ENCODE measurements at regions not wholly inside any gene's neighbourhood (a gene's known extent, or its start where the extent isn't known, plus 50 kb on each side); places are given as distances from the start of the nearest gene placed in this dataset.

GRCh38 chr16:86653285-86654006 lies 75.1 kb downstream of the FOXL1 start:
- Mint-ChIP-seq H3K27me3 (peaks cover 9% of the 10 kb centered on the region), H3K36me3 (no peaks in the 10 kb centered on the region), H3K27ac (no peak overlapping the region), H3K9me3 (ENCODE audit: low read depth) (no peaks in the 10 kb centered on the region), H3K4me3 (no peak overlapping the region), H3K4me1 (ENCODE audit: low read depth) (no peaks in the 10 kb centered on the region)

GRCh38 chr16:86657972-86658371 lies 79.6 kb downstream of the FOXL1 start:
- Mint-ChIP-seq H3K36me3 (no peaks in the 10 kb centered on the region), H3K4me1 (ENCODE audit: low read depth) (no peaks in the 10 kb centered on the region), H3K4me3 (no peak overlapping the region), H3K27ac (no peak overlapping the region), H3K27me3 (peaks cover 11% of the 10 kb centered on the region), H3K9me3 (ENCODE audit: low read depth) (no peaks in the 10 kb centered on the region)

- Mint-ChIP-seq H3K4me3 (no peak overlapping the region), H3K27me3 (peaks cover 11% of the 10 kb centered on the region), H3K36me3 (no peaks in the 10 kb centered on the region), H3K27ac (no peak overlapping the region), H3K4me1 (ENCODE audit: low read depth) (peaks cover 17% of the 10 kb centered on the region), H3K9me3 (ENCODE audit: low read depth) (peaks cover 6% of the 10 kb centered on the region)
Measured at GRCh38 chr16:86660623-86661022, 82.3 kb downstream of the FOXL1 start.

DNA sequence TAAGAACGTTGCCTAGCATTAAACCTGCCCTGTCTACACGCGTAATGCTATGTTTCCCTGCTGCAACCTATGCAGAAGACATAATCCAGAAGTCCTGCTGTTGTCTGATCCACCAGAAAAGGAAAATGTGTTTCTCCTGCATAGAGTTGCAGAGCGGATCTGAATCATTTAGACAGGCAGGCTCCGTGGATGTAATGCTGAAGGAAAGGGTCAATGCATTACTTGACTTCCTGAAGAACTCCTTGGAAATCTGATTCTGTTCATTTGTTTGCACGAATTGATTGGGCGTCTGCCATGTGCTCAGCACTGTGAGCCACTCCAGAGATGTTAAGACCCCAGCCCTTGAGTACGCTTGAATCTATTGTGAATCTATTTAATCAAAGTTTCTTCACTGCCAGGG lies 83.4 kb downstream of the FOXL1 start:
- H3K27ac Mint-ChIP-seq, result no peak overlapping the region
- no peak overlapping the region for H3K4me3 Mint-ChIP-seq
- H3K36me3 Mint-ChIP-seq, result no peaks in the 10 kb centered on the region
- H3K4me1 Mint-ChIP-seq (ENCODE audit: low read depth), result peaks cover 17% of the 10 kb centered on the region
- H3K9me3 Mint-ChIP-seq (ENCODE audit: low read depth), result peaks cover 6% of the 10 kb centered on the region
- H3K27me3 Mint-ChIP-seq, result peaks cover 8% of the 10 kb centered on the region

DNA sequence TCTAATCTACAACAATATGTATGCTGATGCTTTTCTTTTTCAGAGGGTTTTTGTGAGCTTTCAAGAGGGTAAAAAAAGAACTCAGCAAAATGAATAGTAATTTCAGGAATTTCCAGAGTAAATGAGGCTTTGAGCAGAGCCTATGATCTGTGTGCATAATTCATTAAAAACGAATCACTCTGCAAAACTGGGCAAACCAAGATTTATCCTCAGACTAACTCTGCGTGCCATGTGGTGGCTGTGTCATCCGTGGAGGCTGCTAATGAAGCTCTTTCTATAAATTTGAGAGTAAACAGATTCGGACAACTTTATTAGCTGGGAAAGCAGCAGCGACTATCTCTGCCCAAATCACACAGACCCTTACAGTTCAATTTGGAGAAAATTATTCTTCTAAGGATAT lies 83.8 kb downstream of the FOXL1 start:
- H3K4me3 Mint-ChIP-seq, result no peak overlapping the region
- H3K36me3 Mint-ChIP-seq, result no peaks in the 10 kb centered on the region
- no peak overlapping the region for H3K27ac Mint-ChIP-seq
- peaks cover 7% of the 10 kb centered on the region for H3K27me3 Mint-ChIP-seq
- peaks cover 6% of the 10 kb centered on the region for H3K9me3 Mint-ChIP-seq (ENCODE audit: low read depth)
- peaks cover 17% of the 10 kb centered on the region for H3K4me1 Mint-ChIP-seq (ENCODE audit: low read depth)

- H3K9me3 Mint-ChIP-seq (ENCODE audit: low read depth), result peaks cover 6% of the 10 kb centered on the region
Measured at GRCh38 chr16:86662740-86663139, 84.4 kb downstream of the FOXL1 start.

GRCh38 chr16:86663685-86664521 lies 85.6 kb downstream of the FOXL1 start:
- peak overlapping the region; percentile 69 for H3K4me3 Mint-ChIP-seq
- peak overlapping the region; percentile 85 for H3K27ac Mint-ChIP-seq

More at GRCh38 chr16:86662740-86663139, 84.4 kb downstream of the FOXL1 start:
- Mint-ChIP-seq H3K27me3 (peaks cover 8% of the 10 kb centered on the region), H3K36me3 (no peaks in the 10 kb centered on the region), H3K4me1 (ENCODE audit: low read depth) (peaks cover 17% of the 10 kb centered on the region), H3K4me3 (no peak overlapping the region), H3K27ac (no peak overlapping the region)

GRCh38 chr16:86664522-86665318 lies 86.4 kb downstream of the FOXL1 start:
- H3K36me3 Mint-ChIP-seq, result no peaks in the 10 kb centered on the region
- peaks cover 17% of the 10 kb centered on the region for H3K4me1 Mint-ChIP-seq (ENCODE audit: low read depth)
- H3K27me3 Mint-ChIP-seq, result peaks cover 8% of the 10 kb centered on the region
- H3K27ac Mint-ChIP-seq, result peak overlapping the region; percentile 85
- H3K4me3 Mint-ChIP-seq, result peak overlapping the region; percentile 69
- peaks cover 6% of the 10 kb centered on the region for H3K9me3 Mint-ChIP-seq (ENCODE audit: low read depth)

More at GRCh38 chr16:86663685-86664521, 85.6 kb downstream of the FOXL1 start:
- no peaks in the 10 kb centered on the region for H3K36me3 Mint-ChIP-seq
- H3K9me3 Mint-ChIP-seq (ENCODE audit: low read depth), result peaks cover 6% of the 10 kb centered on the region
- peaks cover 6% of the 10 kb centered on the region for H3K27me3 Mint-ChIP-seq
- H3K4me1 Mint-ChIP-seq (ENCODE audit: low read depth), result peaks cover 17% of the 10 kb centered on the region

GRCh38 chr16:86665319-86665675 lies 86.9 kb downstream of the FOXL1 start:
- no peak overlapping the region for H3K4me3 Mint-ChIP-seq
- peaks cover 10% of the 10 kb centered on the region for H3K27me3 Mint-ChIP-seq
- peaks cover 6% of the 10 kb centered on the region for H3K9me3 Mint-ChIP-seq (ENCODE audit: low read depth)
- H3K4me1 Mint-ChIP-seq (ENCODE audit: low read depth), result peaks cover 17% of the 10 kb centered on the region
- H3K36me3 Mint-ChIP-seq, result no peaks in the 10 kb centered on the region
- no peak overlapping the region for H3K27ac Mint-ChIP-seq

- H3K9me3 Mint-ChIP-seq (ENCODE audit: low read depth), result peaks cover 6% of the 10 kb centered on the region
- no peak overlapping the region for H3K27ac Mint-ChIP-seq
Measured at GRCh38 chr16:86665929-86666328, 87.6 kb downstream of the FOXL1 start.

GRCh38 chr16:86667035-86667434 lies 88.7 kb downstream of the FOXL1 start:
- no peaks in the 10 kb centered on the region for H3K36me3 Mint-ChIP-seq
- no peak overlapping the region for H3K27ac Mint-ChIP-seq
- peaks cover 17% of the 10 kb centered on the region for H3K4me1 Mint-ChIP-seq (ENCODE audit: low read depth)
- no peak overlapping the region for H3K4me3 Mint-ChIP-seq
- H3K27me3 Mint-ChIP-seq, result peaks cover 5% of the 10 kb centered on the region
- peaks cover 6% of the 10 kb centered on the region for H3K9me3 Mint-ChIP-seq (ENCODE audit: low read depth)

More at GRCh38 chr16:86665929-86666328, 87.6 kb downstream of the FOXL1 start:
- Mint-ChIP-seq H3K36me3 (no peaks in the 10 kb centered on the region), H3K4me3 (no peak overlapping the region), H3K4me1 (ENCODE audit: low read depth) (peaks cover 17% of the 10 kb centered on the region), H3K27me3 (peaks cover 8% of the 10 kb centered on the region)

DNA sequence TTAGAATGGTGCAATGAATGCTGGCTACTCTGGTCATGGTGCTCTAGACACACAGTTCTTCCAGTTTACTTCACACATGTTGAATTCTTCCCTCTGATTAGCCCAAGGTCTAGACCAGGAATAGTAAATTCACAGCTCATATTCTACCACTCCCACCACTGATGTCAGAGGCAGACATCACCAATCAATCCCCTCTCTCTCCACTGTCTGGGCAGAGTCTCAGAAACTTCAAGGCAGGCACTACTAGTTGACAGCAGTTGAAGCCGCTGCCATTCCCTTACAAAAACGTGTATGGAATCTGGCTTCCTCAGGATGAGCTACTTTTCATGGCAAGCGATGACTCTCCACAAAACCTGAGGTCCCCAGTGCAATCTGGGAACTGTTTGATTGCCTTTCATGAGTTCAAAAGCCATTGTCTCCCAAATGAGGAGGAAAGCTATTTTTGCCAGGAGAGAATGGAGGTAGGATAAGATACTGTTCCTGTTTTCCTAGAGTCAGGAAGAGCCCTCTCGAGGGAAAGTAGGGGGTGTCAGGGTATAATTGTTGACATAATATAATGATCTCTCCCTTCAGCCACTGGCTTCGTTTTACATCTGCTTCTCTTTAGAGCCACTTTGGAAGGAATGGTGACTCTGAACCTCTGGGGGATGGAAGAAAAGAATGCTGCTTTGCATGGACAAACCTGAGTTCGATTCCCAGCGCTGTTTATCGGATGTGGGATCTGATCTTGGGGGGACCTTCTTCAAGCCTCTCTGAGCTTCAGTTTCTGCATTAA lies 90.0 kb downstream of the FOXL1 start:
- peaks cover 6% of the 10 kb centered on the region for H3K9me3 Mint-ChIP-seq (ENCODE audit: low read depth)
- H3K4me1 Mint-ChIP-seq (ENCODE audit: low read depth), result peaks cover 16% of the 10 kb centered on the region
- H3K4me3 Mint-ChIP-seq, result no peak overlapping the region
- H3K27me3 Mint-ChIP-seq, result peaks cover 5% of the 10 kb centered on the region
- H3K27ac Mint-ChIP-seq, result no peak overlapping the region
- no peaks in the 10 kb centered on the region for H3K36me3 Mint-ChIP-seq

- H3K4me1 Mint-ChIP-seq (ENCODE audit: low read depth), result peaks cover 10% of the 10 kb centered on the region
- no peaks in the 10 kb centered on the region for H3K36me3 Mint-ChIP-seq
- peaks cover 4% of the 10 kb centered on the region for H3K9me3 Mint-ChIP-seq (ENCODE audit: low read depth)
- H3K4me3 Mint-ChIP-seq, result no peak overlapping the region
- H3K27ac Mint-ChIP-seq, result no peak overlapping the region
- peaks cover 5% of the 10 kb centered on the region for H3K27me3 Mint-ChIP-seq
Measured at GRCh38 chr16:86669285-86669805, 91.0 kb downstream of the FOXL1 start.
